IPS-11a (cell line): ENCODE measurements at regions not wholly inside any gene's neighbourhood (a gene's known extent, or its start where the extent isn't known, plus 50 kb on each side); places are given as distances from the start of the nearest gene placed in this dataset.

Source experiments
- H3K4me3 ChIP-seq: one replicate; pipeline ENCODE4 v1.5.1; 2013; ENCODE audit warnings: low read depth, low read length, control low read depth

DNA sequence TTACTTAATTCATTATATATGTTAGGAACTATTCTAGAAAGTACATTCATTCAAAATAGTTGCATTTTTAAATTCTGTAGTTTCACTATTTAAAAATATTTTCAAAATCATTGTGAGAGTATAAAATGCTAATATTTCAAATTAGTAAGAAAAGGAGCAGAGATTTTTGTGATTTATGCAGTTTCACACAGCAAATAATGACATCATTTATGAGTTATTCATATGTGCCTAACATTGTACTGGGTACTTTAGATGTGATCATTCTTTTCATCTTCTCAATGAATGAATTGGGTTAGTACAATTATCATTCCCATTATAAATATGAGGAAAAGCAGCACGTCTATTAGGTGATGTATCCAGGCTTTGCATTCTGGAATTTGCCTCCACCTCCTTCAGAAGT lies 1451.0 kb upstream of the IGFBP7 start:
- no peak overlapping the region for H3K4me3 ChIP-seq

GRCh38 chr4:58560736-58561135 lies 1450.6 kb upstream of the IGFBP7 start:
- H3K4me3 ChIP-seq, result no peak overlapping the region

DNA sequence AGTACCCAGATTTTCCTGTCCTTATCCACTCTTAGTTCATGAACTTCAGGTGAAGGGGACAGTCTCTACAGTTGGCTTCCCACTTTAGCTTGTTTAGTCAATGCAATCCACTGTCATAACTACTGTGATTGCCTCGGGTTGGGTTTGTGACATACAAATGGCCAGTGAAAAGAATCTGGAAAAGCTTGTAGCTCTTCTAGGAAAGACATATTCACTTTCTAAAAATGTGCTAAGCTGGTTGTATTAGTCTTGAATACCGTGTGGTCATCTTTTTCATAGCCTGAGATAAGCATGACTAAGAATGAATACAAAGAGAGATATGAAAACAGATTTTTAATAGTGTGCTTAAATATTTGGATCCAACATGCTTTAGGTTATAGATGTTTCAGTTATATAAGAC lies 1443.5 kb upstream of the IGFBP7 start:
- H3K4me3 ChIP-seq, result no peak overlapping the region

- no peak overlapping the region for H3K4me3 ChIP-seq
Measured at GRCh38 chr4:58553031-58553430, 1442.8 kb upstream of the IGFBP7 start.

DNA sequence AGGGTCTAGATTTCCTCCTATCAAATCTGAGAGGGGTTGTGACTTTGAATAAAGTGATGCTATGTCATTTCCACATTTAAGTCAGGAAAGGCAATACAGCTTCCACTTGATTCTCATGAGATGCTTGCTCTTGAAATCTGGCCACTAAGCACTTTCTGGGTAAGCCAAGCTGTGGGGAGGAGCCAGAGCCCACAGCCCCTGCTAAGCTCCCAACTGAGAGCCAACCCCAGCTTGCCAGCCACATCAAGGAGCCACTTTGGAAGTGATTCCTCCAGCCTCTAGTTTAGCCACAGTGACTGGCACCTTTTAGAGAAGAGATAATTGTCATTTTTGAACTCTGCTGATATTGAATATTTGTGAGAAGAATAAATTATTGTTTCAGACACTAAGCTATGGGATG lies 1441.5 kb upstream of the IGFBP7 start:
- H3K4me3 ChIP-seq, result no peak overlapping the region

GRCh38 chr4:58543465-58543864 lies 1433.3 kb upstream of the IGFBP7 start:
- H3K4me3 ChIP-seq, result no peak overlapping the region

DNA sequence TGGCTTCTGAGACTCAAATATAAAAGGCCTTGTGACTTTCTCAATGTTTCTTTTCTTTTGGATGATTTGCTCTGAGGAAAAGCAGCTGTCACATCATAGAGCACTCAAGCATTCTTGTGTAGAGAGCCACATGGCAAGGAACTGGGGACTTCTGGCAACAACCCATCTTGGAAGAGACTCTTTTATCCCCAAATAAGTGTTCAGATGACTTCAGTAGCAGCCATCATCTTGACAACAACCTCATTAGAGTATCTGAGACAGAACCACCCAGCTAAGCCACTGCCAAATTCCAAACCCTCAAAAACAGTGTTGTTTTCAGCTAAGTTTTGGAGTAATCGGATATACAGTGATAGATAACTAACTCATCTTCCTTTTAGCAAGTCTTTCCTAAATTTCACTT lies 1431.7 kb upstream of the IGFBP7 start:
- no peak overlapping the region for H3K4me3 ChIP-seq

GRCh38 chr4:58522765-58523382 lies 1412.7 kb upstream of the IGFBP7 start:
- no peak overlapping the region for H3K4me3 ChIP-seq

DNA sequence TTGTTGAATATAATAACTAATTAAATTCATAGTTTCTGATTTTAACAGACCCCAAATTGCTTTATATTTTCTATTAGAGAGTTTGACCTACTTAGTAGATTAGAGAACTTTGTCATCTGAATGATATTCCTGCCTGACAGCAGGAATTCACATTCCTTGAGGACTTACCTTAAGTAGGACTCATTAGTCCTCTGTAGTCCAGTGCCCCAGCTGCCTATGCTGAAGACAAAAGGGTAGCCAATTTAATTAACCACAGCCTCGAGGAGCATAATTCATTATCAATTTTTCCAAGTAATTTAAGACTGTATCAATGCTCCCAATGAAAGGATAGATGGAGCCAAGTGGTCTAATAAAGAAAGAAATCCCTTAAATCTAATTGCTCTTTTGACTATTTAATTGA lies 1405.0 kb upstream of the IGFBP7 start:
- no peak overlapping the region for H3K4me3 ChIP-seq

- no peak overlapping the region for H3K4me3 ChIP-seq
Measured at GRCh38 chr4:58514299-58514698, 1404.1 kb upstream of the IGFBP7 start.

GRCh38 chr4:58510652-58511051 lies 1400.5 kb upstream of the IGFBP7 start:
- H3K4me3 ChIP-seq, result no peak overlapping the region

- H3K4me3 ChIP-seq, result no peak overlapping the region
Measured at GRCh38 chr4:58507079-58507478, 1396.9 kb upstream of the IGFBP7 start.

GRCh38 chr4:58502839-58503238 lies 1392.7 kb upstream of the IGFBP7 start:
- H3K4me3 ChIP-seq, result no peak overlapping the region

GRCh38 chr4:58499182-58499581 lies 1389.0 kb upstream of the IGFBP7 start:
- H3K4me3 ChIP-seq, result no peak overlapping the region

- H3K4me3 ChIP-seq, result no peak overlapping the region
Measured at GRCh38 chr4:58491620-58492019, 1381.4 kb upstream of the IGFBP7 start.

DNA sequence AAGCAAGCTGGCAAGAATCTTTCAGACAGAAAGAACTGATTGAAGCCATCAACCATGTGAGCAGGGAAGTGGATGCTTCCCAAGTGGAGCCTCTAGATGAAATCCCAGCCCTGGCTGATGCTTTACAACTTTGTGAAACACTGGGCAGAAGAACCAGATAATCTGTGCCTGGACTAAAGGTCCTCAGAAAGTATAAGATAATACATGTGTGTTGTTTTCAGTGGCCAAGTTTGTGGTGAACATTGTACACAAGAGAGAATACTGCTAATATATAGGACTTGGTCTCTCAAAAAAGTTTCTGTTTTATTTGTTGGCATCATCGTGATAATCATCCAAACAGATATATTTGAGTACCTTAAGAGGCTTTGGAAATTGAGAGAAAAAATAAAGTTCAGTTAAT lies 1367.8 kb upstream of the IGFBP7 start:
- H3K4me3 ChIP-seq, result no peak overlapping the region

- no peak overlapping the region for H3K4me3 ChIP-seq
Measured at GRCh38 chr4:58477513-58477912, 1367.3 kb upstream of the IGFBP7 start.

DNA sequence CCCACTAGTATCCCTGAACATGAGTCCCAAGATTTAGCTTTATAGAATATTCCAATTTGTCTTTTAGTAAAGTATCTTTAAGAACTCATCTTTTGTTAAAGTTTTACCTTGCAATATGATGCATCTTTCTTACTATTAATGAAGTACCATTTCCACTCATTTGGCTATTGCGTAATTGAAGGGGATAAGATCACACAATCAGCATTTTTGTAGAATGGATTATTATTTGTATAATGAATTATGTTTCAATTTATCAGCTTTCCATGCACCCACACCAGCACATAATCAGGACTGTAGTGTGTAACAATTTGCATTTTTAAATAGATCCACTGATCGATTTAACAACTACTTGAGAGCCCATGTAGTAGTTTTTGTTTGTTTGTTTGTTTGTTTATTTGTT lies 1364.9 kb upstream of the IGFBP7 start:
- no peak overlapping the region for H3K4me3 ChIP-seq

DNA sequence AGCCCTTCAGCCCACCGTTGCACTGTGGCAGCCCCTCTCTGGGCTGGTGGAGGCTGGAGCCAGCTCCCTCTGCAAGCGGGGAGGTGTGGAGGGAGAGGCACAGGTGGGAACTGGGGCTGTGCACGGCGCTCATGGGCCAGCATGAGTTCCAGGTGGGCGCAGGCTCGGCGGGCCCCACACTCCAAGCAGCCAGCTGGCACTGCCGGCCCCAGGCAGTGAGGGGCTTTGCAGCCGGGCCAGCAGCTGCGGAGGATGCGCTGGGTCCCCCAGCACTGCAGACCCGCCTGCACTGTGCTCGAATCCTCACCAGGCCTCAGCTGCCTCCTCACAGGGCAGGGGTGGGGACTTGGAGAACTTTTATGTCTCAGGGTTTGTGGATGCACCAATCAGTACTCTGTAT lies 1354.8 kb upstream of the IGFBP7 start:
- no peak overlapping the region for H3K4me3 ChIP-seq

GRCh38 chr4:58456727-58457384 lies 1346.7 kb upstream of the IGFBP7 start:
- H3K4me3 ChIP-seq, result no peak overlapping the region

DNA sequence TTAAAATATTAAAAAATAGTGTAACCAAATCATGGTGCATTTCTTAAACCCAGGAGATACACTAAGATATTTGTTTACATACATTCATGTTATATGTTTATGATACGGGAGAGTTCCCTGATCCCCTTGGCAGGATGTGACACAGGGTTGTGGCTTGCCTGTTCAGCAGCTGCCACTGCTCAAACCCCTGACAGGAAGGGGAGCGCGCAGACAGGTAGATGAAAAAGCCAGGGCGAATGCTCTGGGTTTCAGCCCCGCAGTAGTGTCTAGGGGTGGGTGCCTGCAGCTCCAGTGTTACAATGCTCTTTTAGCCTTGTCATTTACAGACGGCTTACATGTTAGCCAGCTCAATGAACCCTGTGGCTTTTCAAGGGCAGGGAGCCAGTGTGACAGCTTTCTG lies 1343.8 kb upstream of the IGFBP7 start:
- no peak overlapping the region for H3K4me3 ChIP-seq

DNA sequence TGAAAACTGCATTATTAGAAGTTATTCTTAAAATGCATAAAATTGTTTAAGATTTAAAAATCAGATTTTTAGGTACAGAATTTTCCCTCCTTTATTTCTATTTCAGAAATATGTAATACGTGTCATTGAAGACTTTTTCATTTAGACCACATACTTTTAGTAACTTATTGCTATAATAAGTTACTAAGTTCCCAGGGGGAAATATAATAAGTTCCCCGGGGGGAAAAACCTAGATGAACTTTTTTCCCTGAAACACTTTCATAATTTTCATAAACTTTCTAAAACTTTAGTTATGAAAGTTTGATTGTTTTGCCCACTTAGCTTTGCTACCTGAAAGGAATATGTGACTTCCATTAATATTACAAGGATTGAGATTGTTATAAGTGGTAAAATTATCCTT lies 1341.5 kb upstream of the IGFBP7 start:
- no peak overlapping the region for H3K4me3 ChIP-seq

GRCh38 chr4:58435871-58436270 lies 1325.7 kb upstream of the IGFBP7 start:
- H3K4me3 ChIP-seq, result no peak overlapping the region
